ENCODE measurements at regions not wholly inside any gene's neighbourhood (a gene's known extent, or its start where the extent isn't known, plus 50 kb on each side); places are given as distances from the start of the nearest gene placed in this dataset.

DNA sequence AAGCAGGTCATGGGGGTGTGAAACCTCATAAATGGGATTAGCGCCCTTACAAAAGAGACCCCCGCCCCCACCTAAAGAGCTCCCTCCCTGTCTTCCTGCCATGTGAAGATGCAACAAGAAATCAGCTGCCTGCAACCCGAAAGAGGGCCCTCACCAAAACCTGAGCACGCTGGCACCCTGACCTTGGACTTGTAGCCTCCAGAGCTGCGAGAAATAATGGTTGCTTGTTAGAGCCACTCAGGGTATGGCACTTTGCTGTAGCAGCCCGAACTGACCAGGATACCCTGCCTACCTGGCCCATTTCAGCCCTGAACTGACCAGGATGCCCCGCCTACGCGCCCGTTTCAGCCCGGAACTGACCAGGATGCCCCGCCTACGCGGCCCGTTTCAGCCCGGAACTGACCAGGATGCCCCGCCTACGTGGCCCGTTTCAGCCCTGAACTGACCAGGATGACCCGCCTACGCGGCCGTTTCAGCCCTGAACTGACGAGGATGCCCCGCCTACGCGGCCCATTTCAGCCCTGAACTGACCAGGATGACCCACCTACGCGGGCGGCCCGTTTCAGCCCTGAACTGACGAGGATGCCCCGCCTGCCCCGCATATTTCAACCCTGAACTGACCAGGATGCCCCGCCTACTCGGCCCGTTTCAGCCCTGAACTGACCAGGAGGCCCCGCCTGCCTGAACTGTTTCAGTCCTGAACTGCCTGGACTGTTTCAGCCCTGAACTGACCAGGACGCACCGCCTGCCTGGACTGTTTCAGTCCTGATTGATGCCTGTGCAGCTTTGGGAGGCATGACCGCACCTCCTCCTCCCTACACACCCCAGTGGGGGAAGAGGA, 120.0 kb downstream of the UQCRFS1 start:
- Histone ChIP-seq H3K4me1 (ENCODE audit: insufficient read depth, low read length, poor library complexity, severe bottlenecking) (no peaks in the 10 kb centered on the region), H3F3A (ENCODE audit: low read depth) (no peaks in the 10 kb centered on the region), H3K9me3 (ENCODE audit: insufficient read depth, low read depth, low read length) (no peaks in the 10 kb centered on the region; the same call in 1 of the 2 replicates), H4K20me1 (ENCODE audit: insufficient read depth, low read length, poor library complexity, severe bottlenecking) (no peaks in the 10 kb centered on the region), H3K9ac (ENCODE audit: low read depth, low read length, poor library complexity, severe bottlenecking) (no peak overlapping the region), H3K36me3 (ENCODE audit: insufficient read depth, low read length) (no peaks in the 10 kb centered on the region), H3K9me2 (replicated peaks; ENCODE audit: low read depth, low read length) (no peaks in the 10 kb centered on the region), H3K4me3 (ENCODE audit: low read length, poor library complexity, severe bottlenecking) (no peak overlapping the region), H3K27me3 (ENCODE audit: insufficient read depth, low read length, poor library complexity, severe bottlenecking) (no peaks in the 10 kb centered on the region), H3K4me2 (ENCODE audit: low read depth, low read length, poor library complexity, severe bottlenecking) (no peak overlapping the region), H3K79me2 (ENCODE audit: insufficient read depth, low read length) (no peaks in the 10 kb centered on the region), H2AFZ (ENCODE audit: low read length) (no peak overlapping the region)
- TF ChIP-seq EZH2phosphoT487 (IDR thresholded peaks at IDR 0.05; ENCODE audit: borderline replicate concordance) = no peak
- TF ChIP-seq, protein P1, sequence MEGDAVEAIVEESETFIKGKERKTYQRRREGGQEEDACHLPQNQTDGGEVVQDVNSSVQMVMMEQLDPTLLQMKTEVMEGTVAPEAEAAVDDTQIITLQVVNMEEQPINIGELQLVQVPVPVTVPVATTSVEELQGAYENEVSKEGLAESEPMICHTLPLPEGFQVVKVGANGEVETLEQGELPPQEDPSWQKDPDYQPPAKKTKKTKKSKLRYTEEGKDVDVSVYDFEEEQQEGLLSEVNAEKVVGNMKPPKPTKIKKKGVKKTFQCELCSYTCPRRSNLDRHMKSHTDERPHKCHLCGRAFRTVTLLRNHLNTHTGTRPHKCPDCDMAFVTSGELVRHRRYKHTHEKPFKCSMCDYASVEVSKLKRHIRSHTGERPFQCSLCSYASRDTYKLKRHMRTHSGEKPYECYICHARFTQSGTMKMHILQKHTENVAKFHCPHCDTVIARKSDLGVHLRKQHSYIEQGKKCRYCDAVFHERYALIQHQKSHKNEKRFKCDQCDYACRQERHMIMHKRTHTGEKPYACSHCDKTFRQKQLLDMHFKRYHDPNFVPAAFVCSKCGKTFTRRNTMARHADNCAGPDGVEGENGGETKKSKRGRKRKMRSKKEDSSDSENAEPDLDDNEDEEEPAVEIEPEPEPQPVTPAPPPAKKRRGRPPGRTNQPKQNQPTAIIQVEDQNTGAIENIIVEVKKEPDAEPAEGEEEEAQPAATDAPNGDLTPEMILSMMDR (conservative IDR thresholded peaks at IDR 0.05; ENCODE audit: low read length) = no peak

DNA sequence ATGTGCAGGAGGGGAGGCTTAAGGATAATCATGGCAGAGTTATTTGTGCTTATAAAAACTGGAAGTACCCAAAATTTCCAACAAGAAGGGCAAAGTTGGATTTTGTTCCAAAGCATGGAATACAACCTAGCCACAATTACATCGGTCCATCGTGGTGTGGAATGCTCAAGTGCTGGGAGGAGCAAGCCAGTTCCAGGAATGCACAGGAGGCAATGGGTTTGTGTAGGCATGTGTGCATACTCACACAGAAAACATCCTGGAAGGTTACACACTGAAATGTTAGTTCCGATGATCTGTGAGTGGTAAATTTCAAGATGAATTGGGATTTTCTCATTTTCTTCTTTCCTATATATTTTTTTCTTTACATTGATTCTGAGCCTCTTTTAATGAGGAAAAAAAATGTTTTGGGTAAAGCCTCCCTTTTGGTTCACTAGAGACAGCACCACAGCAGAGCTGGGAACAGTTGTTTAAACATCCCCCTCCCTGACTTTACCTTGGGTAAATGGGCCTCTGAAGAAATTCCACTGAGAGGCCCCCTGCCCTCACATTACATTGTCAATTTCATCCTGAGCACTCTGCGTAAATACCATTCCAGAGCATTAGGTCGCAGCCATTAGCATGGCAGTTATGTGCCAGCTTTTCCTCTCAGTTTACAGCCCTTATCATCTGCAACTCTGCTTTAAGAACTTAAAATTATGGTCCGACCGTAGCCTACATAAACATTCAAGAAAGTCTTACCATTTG, 122.0 kb downstream of the UQCRFS1 start:
- Histone ChIP-seq H3K9me2 (replicated peaks; ENCODE audit: low read depth, low read length) (no peaks in the 10 kb centered on the region), H4K20me1 (ENCODE audit: insufficient read depth, low read length, poor library complexity, severe bottlenecking) (no peaks in the 10 kb centered on the region), H3F3A (ENCODE audit: low read depth) (no peaks in the 10 kb centered on the region), H3K4me3 (ENCODE audit: low read length, poor library complexity, severe bottlenecking) (no peak overlapping the region), H3K9ac (ENCODE audit: low read depth, low read length, poor library complexity, severe bottlenecking) (no peak overlapping the region), H3K9me3 (ENCODE audit: insufficient read depth, low read depth, low read length) (no peaks in the 10 kb centered on the region; the same call in 1 of the 2 replicates), H3K36me3 (ENCODE audit: insufficient read depth, low read length) (no peaks in the 10 kb centered on the region), H3K27me3 (ENCODE audit: insufficient read depth, low read length, poor library complexity, severe bottlenecking) (no peaks in the 10 kb centered on the region), H3K4me2 (ENCODE audit: low read depth, low read length, poor library complexity, severe bottlenecking) (no peak overlapping the region), H3K4me1 (ENCODE audit: insufficient read depth, low read length, poor library complexity, severe bottlenecking) (no peaks in the 10 kb centered on the region), H3K79me2 (ENCODE audit: insufficient read depth, low read length) (no peaks in the 10 kb centered on the region), H2AFZ (ENCODE audit: low read length) (no peak overlapping the region)
- no peak for TF ChIP-seq EZH2phosphoT487 (IDR thresholded peaks at IDR 0.05; ENCODE audit: borderline replicate concordance)
- TF ChIP-seq, protein P1 (conservative IDR thresholded peaks at IDR 0.05; ENCODE audit: low read length) = no peak

DNA sequence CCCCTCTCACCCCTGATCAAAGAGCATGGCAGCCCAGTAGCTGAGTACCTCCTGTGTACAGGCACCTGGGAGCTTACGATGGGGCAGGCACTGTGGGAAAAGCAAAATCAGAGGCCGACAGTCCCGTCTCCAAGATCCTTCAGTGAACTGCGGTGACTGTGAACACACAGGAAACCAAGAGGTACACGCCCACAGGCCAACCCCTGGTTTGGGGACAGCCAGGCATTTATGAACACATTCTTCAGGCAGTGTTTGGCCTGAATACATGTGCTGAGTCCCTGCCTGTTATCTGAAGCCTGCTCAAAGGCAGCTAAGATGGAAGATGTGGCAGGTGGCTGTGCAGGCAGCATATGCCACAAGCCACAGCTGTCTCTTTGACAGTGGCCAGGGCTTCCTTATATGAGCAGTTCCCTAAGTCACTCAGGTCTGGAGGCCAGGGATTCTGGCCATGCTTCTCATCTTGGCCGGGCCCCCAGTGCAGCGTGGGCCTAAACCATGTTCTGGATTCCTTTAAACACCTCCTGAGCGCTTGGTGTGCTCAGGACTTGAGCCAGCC, 123.6 kb downstream of the UQCRFS1 start:
- Histone ChIP-seq H3K9me2 (replicated peaks; ENCODE audit: low read depth, low read length) (no peaks in the 10 kb centered on the region), H3K36me3 (ENCODE audit: insufficient read depth, low read length) (no peaks in the 10 kb centered on the region), H3K27me3 (ENCODE audit: insufficient read depth, low read length, poor library complexity, severe bottlenecking) (no peaks in the 10 kb centered on the region), H3K4me3 (ENCODE audit: low read length, poor library complexity, severe bottlenecking) (no peak overlapping the region), H4K20me1 (ENCODE audit: insufficient read depth, low read length, poor library complexity, severe bottlenecking) (no peaks in the 10 kb centered on the region), H3K9ac (ENCODE audit: low read depth, low read length, poor library complexity, severe bottlenecking) (no peak overlapping the region), H3K79me2 (ENCODE audit: insufficient read depth, low read length) (no peaks in the 10 kb centered on the region), H3K9me3 (ENCODE audit: insufficient read depth, low read depth, low read length) (no peaks in the 10 kb centered on the region; the same call in 1 of the 2 replicates), H2AFZ (ENCODE audit: low read length) (no peak overlapping the region), H3F3A (ENCODE audit: low read depth) (no peaks in the 10 kb centered on the region), H3K4me1 (ENCODE audit: insufficient read depth, low read length, poor library complexity, severe bottlenecking) (no peaks in the 10 kb centered on the region), H3K4me2 (ENCODE audit: low read depth, low read length, poor library complexity, severe bottlenecking) (no peak overlapping the region)
- TF ChIP-seq EZH2phosphoT487 (IDR thresholded peaks at IDR 0.05; ENCODE audit: borderline replicate concordance) = no peak

All from Loucy (cell line).